ENCODE measurements at regions not wholly inside any gene's neighbourhood (a gene's known extent, or its start where the extent isn't known, plus 50 kb on each side); places are given as distances from the start of the nearest gene placed in this dataset.
A peak's percentile ranks its signal among the peaks of the same experiment; 100 is the strongest.

DNA sequence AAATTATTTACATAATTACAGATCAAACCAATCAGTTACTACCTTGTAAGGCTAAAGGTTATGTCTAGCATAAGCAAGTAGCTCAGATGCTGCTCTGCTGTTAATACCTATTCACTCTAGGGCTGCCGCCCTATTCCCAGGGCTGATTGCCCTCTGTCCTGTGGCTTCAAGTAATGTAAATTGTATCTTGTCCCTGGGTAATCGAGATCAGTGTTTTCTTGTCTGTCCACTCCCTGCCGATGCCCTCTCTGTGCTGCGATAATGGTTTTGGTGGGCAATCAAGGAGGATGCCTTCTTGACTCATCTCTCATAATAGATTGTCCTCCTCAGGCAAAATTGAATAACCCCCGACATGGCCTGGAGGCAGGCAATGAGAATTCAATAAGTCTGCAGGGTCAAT, 641.0 kb upstream of the PITX2 start:
- Histone ChIP-seq H2AFZ (ENCODE audit: low read length) (0 out of 2 replicates have a peak overlapping the region, but pooled peaks have one; percentile 32), H2BK12ac (ENCODE audit: low read depth, low read length) (no peak overlapping the region), H3K36me3 (ENCODE audit: control insufficient read depth in 2 of 4, insufficient read depth in 4 of 4, low read length in 3 of 4) (no peaks in the 10 kb centered on the region), H3K27ac (ENCODE audit: low read depth, low read length) (no peak overlapping the region), H2BK20ac (ENCODE audit: low read length) (no peak overlapping the region), H3K14ac (ENCODE audit: insufficient read length) (no peak overlapping the region), H3K23ac (ENCODE audit: insufficient read length) (no peak overlapping the region), H4K20me1 (replicated peaks in 1 of 2; ENCODE audit: control insufficient read depth in 1 of 2, insufficient read depth in 2 of 2, low read length in 2 of 2) (no peaks in the 10 kb centered on the region), H3K23me2 (ENCODE audit: low read depth, low read length) (no peaks in the 10 kb centered on the region), H2AK5ac (ENCODE audit: low read depth, low read length) (no peak overlapping the region), H3K9me3 (ENCODE audit: insufficient read depth in 2 of 2, low read depth in 1 of 2, low read length in 1 of 2) (no peaks in the 10 kb centered on the region), H2BK15ac (ENCODE audit: low read length) (no peak overlapping the region), H4K91ac (replicated peaks; ENCODE audit: insufficient read length, low read length) (no peak overlapping the region), H4K8ac (ENCODE audit: extremely low read depth, insufficient read depth, low read length) (no peak overlapping the region), H3K4me1 (replicated peaks in 1 of 4; ENCODE audit: control insufficient read depth in 3 of 4, insufficient read depth in 4 of 4, low read length in 3 of 4) (peaks cover 0 to 4% (median 1%) of the 10 kb centered on the region in 4 experiments; a peak in 3 of 7 replicates), H2BK120ac (replicated peaks; ENCODE audit: low read depth, low read length) (no peak overlapping the region), H3K4me3 (ENCODE audit: extremely low read depth in 1 of 4, insufficient read depth in 2 of 4, low read depth in 3 of 4, low read length in 4 of 4) (no peak overlapping the region), H3K56ac (replicated peaks; ENCODE audit: insufficient read length, low read depth, low read length) (no peak overlapping the region), H3K27me3 (replicated peaks in 1 of 4; ENCODE audit: control insufficient read depth in 3 of 4, extremely low read depth in 1 of 4, insufficient read depth in 3 of 4, low read length in 3 of 4) (no peaks in the 10 kb centered on the region), H3K4me2 (ENCODE audit: insufficient read depth in 1 of 2, low read depth in 2 of 2, low read length in 2 of 2) (no peak overlapping the region), H3K4ac (replicated peaks; ENCODE audit: insufficient read length, low read depth, low read length) (no peak overlapping the region), H3K79me1 (ENCODE audit: low read depth, low read length) (no peaks in the 10 kb centered on the region), H3K9ac (replicated peaks in 1 of 4; ENCODE audit: extremely low read depth in 1 of 4, low read depth in 3 of 4, low read length in 3 of 4) (no peak overlapping the region), H3K18ac (ENCODE audit: extremely low read depth, low read length) (no peak overlapping the region), H3K79me2 (ENCODE audit: control insufficient read depth in 1 of 2, insufficient read depth in 2 of 2, low read length in 2 of 2) (no peaks in the 10 kb centered on the region), H4K5ac (ENCODE audit: insufficient read length, low read depth, low read length) (no peak overlapping the region), H2BK5ac (ENCODE audit: low read depth, low read length) (no peak overlapping the region)
- no peak for FAIRE-seq
- POLR2A ChIA-PET (ENCODE audit: partially characterized antibody): no interaction called here
- DNase-seq (ENCODE audit: low read depth in 1 of 2, low spot score in 2 of 2): no peak
- WGBS, 2 experiments (ENCODE audit: extremely low coverage in 1 of 2, insufficient coverage in 1 of 2, insufficient read length in 1 of 2, insufficient replicate concordance in 2 of 2, low coverage in 1 of 2, low lambda C conversion rate in 2 of 2, missing lambda C conversion rate in 1 of 2): 91% methylated on average over 5 of the region's 5 CpGs; no CpG with 5 or more reads in 1 of the 2 experiments
- CTCF ChIA-PET (ENCODE audit: partially characterized antibody): no interaction called here
- TF ChIP-seq CREB1 (IDR thresholded peaks at IDR 0.05) (no peak), CHD2 (IDR thresholded peaks at IDR 0.05; ENCODE audit: low read length) (no peak), POU5F1 (IDR thresholded peaks at IDR 0.05; ENCODE audit: low read depth, low read length) (no peak), MAX (IDR thresholded peaks at IDR 0.05) (no peak), KDM4A (IDR thresholded peaks at IDR 0.05; ENCODE audit: low read depth, low read length, severe bottlenecking) (no peak), SAP30 (IDR thresholded peaks at IDR 0.05; ENCODE audit: insufficient read depth, insufficient replicate concordance, low read length) (no peak), TAF7 (optimal IDR thresholded peaks at IDR 0.05; ENCODE audit: borderline replicate concordance, low read depth, low read length) (no peak), PHF8 (conservative IDR thresholded peaks at IDR 0.05; ENCODE audit: low read depth, low read length) (no peak), CBX5 (IDR thresholded peaks at IDR 0.05; ENCODE audit: low read depth, low read length) (no peak), MAFK (IDR thresholded peaks at IDR 0.05; ENCODE audit: low read depth, low read length) (no peak), JUND (IDR thresholded peaks at IDR 0.05; ENCODE audit: low read length) (no peak), YY1 (IDR thresholded peaks at IDR 0.05; ENCODE audit: low read depth, low read length) (no peak)
- TF ChIP-seq, protein P1, sequence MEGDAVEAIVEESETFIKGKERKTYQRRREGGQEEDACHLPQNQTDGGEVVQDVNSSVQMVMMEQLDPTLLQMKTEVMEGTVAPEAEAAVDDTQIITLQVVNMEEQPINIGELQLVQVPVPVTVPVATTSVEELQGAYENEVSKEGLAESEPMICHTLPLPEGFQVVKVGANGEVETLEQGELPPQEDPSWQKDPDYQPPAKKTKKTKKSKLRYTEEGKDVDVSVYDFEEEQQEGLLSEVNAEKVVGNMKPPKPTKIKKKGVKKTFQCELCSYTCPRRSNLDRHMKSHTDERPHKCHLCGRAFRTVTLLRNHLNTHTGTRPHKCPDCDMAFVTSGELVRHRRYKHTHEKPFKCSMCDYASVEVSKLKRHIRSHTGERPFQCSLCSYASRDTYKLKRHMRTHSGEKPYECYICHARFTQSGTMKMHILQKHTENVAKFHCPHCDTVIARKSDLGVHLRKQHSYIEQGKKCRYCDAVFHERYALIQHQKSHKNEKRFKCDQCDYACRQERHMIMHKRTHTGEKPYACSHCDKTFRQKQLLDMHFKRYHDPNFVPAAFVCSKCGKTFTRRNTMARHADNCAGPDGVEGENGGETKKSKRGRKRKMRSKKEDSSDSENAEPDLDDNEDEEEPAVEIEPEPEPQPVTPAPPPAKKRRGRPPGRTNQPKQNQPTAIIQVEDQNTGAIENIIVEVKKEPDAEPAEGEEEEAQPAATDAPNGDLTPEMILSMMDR (IDR thresholded peaks at IDR 0.05; ENCODE audit: control extremely low read depth in 1 of 3, insufficient read depth in 1 of 3, low read depth in 1 of 3, low read length in 3 of 3): no peak
